Raji (cell line): ENCODE measurements at regions not wholly inside any gene's neighbourhood (a gene's known extent, or its start where the extent isn't known, plus 50 kb on each side); places are given as distances from the start of the nearest gene placed in this dataset.

ENCODE experiments used
- POLR2A ChIP-seq: IDR thresholded peaks from 2 replicates; pipeline ENCODE4 v1.6.1; 2011; ENCODE audit warnings: low read depth, low read length, control low read depth; ENCODE audit not compliant: insufficient read depth

- no peak for TF ChIP-seq POLR2A
Observed at GRCh38 chr3:163185721-163186350, 1689.2 kb downstream of the OTOL1 start.

DNA sequence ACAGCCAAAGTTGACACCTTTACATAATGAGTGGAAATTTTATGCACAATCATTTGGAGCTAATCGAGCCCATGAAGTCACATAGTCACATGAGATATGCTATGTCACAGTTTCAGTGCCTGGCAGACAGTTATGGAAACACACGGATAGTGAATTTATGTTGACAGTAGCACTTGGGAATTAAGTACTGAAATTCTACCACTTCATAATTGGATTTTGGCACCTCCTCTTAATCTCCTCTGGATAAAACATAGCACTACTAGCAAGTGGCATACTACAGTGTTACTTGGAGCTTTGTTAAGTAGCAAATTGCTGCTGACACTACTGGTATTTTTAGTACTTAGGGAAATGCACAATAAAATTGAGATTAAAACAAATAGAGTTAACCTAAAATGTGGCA lies 1679.4 kb downstream of the OTOL1 start:
- no peak for TF ChIP-seq POLR2A

DNA sequence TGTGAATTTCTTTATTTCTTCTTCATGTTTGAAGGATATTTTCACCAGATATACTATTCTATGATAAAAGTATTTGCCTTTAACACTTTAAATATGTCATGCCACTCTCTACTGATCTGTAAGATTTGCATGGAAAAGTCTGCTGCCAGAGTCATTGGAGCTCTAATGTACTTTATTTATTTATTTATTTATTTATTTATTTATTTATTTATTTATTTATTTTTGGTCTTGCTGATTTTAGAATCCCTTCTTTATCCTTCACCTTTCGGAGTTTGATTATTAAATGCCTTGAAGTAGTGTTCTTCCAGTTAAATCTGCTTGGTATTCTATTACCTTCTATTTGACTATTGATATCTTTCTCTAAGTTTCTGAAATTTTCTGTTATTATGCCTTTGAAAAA lies 1669.6 kb downstream of the OTOL1 start:
- no peak for TF ChIP-seq POLR2A

- TF ChIP-seq POLR2A = no peak
Observed at GRCh38 chr3:163159306-163159705, 1662.7 kb downstream of the OTOL1 start.

DNA sequence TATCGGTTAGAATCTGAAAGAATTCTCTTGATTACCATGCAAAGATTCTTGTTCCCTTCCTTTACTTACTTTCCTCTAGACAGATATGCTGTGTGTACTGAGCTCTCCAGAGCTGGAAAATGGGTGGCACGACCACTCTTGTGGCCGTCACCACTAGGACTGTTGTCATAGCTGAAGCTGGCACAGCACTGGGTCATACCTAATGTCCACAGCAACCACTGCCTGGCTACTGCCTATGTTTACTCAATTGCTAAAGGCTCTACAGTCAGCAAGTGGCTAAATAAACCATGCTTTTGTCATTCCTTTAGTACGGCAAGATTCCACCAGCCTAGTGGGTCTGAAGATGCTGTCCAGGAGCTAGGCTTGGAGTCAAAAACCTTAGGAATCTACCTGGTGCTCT lies 1643.0 kb downstream of the OTOL1 start:
- TF ChIP-seq POLR2A = no peak

DNA sequence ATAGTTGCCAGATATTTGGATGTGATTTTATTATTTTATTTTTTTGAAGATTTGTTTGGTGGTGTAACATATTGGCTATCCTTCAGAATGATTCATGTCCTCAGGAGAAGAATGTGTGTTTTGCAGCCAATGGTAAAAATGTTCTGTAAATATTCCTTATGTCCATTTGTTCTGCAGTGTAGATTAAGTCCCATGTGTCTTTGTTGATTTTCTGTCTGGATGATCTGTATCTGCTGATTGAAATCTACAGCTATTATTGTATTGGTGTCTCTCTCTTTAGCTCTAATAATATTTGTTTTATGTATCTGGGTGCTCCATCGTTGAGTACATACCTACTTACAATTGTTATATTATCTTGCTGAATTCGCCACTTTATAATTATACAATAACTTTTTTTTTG lies 1641.7 kb downstream of the OTOL1 start:
- TF ChIP-seq POLR2A = no peak

GRCh38 chr3:163132111-163132510 lies 1635.5 kb downstream of the OTOL1 start:
- TF ChIP-seq POLR2A = no peak

DNA sequence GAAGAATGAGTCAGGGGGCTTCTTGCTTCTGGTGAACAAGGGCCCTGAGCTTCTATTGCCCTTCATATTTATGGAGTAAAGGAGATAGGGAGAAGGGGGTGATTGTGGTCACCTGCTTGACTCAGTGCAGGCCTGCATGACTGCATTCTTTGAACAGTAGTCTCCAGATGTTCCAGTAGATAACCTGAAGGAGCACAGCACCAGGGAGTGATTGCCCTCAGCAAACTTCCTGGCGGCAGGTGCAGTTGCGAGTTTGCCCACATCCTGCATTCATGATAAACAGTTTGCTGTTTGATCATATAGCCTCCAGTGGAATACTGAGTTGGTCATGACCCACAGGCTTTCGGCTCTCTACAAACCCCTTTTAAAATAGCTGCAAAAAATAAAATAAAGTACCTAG lies 1632.7 kb downstream of the OTOL1 start:
- TF ChIP-seq POLR2A = no peak

DNA sequence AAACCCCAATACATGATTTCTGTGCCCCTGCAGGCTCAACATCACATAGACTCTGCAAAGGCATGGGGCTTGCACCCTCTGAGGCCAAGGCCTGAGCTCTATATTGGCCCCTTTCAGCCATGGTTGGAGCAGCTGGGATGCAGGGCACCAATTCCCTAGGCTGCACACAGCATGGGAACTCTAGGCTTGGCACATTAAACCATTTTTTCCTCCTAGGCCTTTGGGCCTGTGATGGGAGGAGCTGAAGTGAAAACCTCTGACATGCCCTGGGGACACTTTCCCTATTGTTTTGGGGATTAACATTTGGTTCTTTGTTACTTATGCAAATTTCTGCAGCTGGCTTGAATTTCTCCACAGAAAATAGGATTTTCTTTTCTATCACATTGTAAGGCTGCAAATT lies 1629.5 kb downstream of the OTOL1 start:
- no peak for TF ChIP-seq POLR2A
